NCI-H2029 treated with DMSO at 0.1 percent for 48 hours (cell line): ENCODE measurements at regions not wholly inside any gene's neighbourhood (a gene's known extent, or its start where the extent isn't known, plus 50 kb on each side); places are given as distances from the start of the nearest gene placed in this dataset.
A peak's percentile ranks its signal among the peaks of the same experiment; 100 is the strongest.

Source experiments
- DNase-seq: peaks from one replicate; lab custom pipeline; 2025; lab: John Stamatoyannopoulos, UW

DNA sequence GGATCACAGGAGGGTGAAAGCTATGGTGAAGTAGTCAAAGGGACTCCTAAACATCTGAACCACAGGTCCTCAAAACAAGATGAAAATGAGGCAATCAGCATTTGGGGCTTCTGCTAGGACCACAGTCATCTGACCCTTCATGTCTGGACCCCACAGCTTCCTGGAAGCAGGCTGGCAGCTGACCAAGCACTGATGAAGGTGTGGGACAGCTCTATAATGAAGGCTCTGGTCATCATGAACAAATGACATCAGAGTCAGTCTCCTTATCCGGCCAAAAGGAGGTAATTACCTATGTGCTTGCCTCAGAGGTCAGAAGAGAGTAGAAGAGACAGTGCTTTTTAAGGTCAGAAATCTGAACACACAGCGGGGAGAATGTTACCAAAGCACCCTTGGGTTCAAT, 101.2 kb upstream of the GNAO1 start:
- no peak for DNase-seq

DNA sequence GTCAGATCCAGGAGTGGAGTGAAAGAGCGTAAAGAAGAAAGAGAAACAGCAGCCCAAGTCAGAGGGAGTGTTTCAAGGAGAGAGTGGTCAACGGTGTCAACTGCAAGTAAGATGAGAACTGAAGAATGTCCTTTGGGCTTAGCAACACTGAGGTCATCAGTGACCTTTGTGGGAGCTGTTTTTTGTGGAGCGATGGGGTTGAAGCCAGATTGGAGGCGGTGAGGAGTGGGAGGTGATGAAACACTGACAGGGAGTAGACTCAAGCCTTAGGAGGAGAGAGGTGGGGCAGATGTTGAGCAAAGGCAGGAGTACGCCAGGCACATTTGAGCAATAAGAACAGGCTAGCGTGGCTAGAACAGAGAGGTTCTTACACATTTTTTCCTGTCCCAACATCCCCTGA, 103.7 kb upstream of the GNAO1 start:
- no peak for DNase-seq

- DNase-seq, result no peak
Measured at GRCh38 chr16:56081371-56081770, 109.9 kb upstream of the GNAO1 start.

GRCh38 chr16:56075732-56076388, 115.4 kb upstream of the GNAO1 start:
- no peak for DNase-seq

- no peak for DNase-seq
Measured at GRCh38 chr16:56073508-56073907, 117.8 kb upstream of the GNAO1 start.

DNA sequence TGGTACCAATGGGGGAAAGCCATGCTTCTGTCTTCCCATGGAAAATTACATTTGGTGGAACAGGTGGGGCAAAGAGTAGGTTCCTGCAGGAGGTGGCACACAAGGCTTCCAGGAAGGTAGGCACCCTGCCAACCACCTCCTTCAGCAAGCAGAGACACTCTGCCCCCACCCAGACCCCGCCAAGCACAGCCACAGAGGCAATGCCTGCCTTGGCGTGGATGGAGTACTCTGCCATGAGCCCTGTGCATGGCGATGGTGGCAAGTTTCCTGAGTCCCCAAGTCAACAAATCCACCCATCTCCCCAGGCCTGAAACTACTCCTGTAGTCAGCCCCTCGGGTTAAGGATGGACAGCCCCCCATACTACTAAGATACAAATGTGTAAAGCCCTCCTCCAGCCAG, 119.2 kb upstream of the GNAO1 start:
- DNase-seq, result no peak

- no peak for DNase-seq
Measured at GRCh38 chr16:56068816-56069215, 122.5 kb upstream of the GNAO1 start.

- DNase-seq, result no peak
Measured at GRCh38 chr16:56068314-56068713, 123.0 kb upstream of the GNAO1 start.

DNA sequence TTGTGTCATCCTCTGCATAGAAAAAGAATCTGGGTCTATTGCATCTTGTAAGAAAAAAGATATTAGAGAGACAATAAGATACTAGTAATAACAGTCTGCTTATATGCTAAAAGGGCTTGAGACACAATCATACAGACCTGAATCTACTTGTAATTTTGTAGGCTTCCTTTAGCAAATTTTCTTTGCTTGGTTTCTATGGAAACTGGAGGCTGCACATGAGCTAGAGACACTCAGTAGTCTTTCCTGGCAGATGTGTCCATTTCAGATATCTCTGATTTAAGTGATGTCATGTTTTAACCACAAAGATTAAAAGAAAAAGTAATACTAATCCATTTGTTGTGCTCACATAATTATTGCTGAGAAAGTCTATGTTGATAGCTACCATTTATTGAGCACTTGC, 123.9 kb upstream of the GNAO1 start:
- no peak for DNase-seq

- no peak for DNase-seq
Measured at GRCh38 chr16:56066617-56067016, 124.7 kb upstream of the GNAO1 start.

GRCh38 chr16:56063111-56063510, 128.2 kb upstream of the GNAO1 start:
- DNase-seq, result no peak

DNA sequence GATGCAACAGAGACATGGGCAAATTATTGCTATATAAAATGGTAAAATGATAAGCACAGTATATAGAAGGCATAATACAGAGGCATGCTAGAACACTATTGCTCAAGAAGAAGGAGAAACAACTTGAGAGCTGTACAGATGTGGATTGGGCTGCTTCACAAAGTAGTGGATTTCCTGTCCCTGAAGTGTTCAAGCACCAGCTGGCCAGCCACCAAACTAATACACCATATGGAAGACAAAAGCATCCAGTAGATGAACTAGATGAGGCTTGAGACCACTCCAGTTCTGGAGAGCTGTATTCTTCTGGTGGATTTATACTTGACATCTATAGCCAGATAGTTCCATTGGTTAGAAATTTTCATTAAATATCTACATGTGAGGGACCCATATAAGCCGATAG, 134.1 kb upstream of the GNAO1 start:
- peak; percentile 36 for DNase-seq

DNA sequence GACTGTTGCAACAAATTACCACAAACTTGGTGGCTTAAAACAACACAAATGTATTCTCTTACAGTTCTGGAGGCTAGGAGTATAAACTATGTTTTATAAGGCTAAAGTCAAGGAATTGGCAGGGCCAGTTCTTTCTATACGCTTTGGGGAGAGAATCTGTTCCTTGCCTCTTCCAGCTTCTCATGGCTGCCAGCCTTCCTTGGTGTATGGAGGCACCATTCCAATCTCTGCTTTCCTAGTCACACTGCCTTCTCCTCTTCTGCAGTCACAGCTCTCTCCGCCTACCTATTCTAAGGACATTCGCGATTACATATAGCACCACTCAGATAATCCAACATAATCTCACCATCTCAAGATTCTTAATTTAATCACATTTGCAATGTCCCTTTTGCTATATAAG, 140.4 kb upstream of the GNAO1 start:
- DNase-seq, result no peak

DNA sequence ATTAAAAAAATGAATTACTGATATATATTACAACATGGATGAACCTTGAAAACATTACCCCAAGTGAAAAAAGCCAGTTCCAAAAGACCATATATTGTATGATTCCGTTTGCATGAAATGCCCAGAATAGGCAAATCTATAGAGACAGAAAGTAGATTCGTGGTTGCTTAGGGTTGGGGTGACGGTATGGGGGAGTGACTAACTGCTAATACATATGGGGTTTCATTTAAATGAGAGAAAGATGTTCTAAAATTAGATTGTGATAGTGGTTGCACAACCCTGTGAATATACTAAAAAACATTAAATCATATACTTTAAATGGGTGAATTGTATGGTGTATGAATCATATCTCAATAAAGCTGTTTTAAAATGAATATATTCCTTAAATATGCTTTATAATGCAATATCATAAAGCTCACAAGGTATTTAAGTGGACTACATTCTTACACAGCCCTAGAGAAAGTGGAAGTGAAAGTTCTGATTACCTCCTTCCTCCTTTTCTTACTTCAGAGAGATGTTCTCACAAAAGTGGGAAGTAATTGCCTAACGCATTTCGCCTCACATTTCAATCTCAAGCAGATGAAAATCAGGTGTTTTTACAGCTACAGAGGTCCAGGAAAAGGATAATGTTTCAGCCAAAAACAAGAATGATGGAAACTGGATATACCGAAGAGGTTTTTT, 142.7 kb upstream of the GNAO1 start:
- no peak for DNase-seq

DNA sequence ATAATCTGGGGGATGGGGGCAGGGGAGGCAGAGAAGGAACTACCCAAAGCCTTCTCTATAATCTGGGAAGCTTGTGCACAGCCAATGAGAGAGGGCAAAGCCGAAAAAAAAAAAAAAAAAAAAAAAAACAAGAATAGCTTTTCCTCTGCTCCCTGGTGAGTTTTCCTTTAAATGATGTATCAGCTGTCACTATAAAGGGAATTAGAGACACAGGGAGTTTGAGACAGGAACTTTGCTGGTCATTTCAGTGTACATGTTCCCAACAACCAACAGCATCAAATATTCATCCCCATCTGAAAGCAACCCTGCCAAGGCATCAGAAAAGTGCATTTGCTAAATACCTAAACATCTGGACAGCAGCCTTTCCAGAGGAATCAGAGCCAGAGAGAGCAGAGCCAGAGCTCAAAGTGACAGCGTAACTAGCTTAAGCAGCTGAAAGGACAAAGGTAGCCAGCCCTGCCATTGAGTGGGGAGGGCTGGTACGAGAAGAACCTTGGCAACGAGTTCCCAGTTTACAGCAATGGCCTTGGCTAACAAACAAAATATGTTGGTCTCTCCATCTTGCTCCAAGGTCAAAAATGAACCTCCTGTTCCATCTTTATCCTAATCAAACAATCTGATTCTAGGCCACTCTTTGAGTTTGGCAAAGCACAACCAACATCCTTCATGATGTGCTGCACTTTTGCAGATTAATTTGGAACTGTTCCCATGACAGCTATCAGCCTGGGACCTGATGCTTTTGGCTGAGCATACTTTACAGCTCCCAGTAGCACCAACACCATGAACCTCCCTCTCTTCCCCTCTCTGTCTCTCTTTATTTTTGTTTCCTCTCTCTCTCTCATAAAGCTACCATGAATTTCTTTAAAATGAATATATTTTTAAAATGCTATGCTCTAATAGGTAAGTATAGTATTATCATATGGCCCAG, 143.7 kb upstream of the GNAO1 start:
- no peak for DNase-seq

GRCh38 chr16:56042416-56042815, 148.9 kb upstream of the GNAO1 start:
- DNase-seq, result no peak

DNA sequence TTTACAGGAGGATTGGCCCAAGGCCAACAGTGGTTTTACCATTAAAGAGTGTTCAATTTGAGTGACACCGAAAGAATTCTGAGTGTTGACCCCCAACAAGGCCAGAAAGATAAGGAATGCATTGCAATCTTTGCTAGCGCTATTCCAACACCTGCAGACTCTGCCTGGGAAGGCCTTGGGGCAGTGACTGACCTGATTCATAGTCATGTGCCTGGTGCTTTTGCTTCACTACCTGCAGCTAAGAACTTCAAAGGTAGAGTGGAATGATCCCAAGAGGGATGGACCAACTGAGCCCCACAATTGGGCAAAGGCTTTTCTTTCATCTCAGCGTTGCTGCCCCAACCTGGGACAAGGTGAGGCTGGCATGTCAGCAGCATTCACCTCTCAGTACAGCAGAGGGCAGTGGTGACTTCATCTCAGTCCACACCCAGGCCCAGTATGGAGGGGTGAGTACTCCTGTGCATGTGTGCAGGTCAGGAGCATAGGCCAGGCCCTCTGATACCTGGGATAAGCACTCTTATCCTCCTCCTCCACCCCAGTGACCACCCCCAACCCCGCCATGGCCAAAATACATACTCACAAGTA, 149.6 kb upstream of the GNAO1 start:
- DNase-seq, result peak; percentile 3

GRCh38 chr16:56038564-56039098, 152.7 kb upstream of the GNAO1 start:
- DNase-seq, result no peak

DNA sequence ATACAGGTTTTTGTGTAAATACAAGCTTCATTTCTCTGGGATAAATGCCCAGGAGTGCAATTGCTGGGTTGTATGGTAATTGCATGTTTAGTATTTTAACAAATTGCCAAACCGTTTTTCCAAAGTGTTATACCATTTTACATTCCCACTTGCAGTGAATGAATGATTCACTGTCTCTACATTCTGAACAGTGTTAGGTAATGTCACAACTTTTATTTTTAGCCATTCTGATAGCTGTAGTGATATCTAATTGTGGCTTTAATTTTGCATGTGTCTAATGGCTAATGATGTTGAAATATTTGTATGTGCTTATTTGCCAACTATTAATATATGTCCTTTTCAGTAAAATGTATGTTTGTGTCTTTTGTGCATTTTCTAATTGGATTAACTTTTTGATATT, 156.9 kb upstream of the CES5A start:
- no peak for DNase-seq

GRCh38 chr16:56029026-56029425, 153.9 kb upstream of the CES5A start:
- no peak for DNase-seq

- no peak for DNase-seq
Measured at GRCh38 chr16:56022818-56023217, 147.6 kb upstream of the CES5A start.

GRCh38 chr16:56019274-56019673, 144.1 kb upstream of the CES5A start:
- no peak for DNase-seq
